Stimulated activated CD4-positive, alpha-beta T cell treated with anti-CD3 and anti-CD28 coated beads, Interleukin-4, amount 100 ng/mL, for 48 hours (primary cell): ENCODE measurements at regions not wholly inside any gene's neighbourhood (a gene's known extent, or its start where the extent isn't known, plus 50 kb on each side); places are given as distances from the start of the nearest gene placed in this dataset.
A peak's percentile ranks its signal among the peaks of the same experiment; 100 is the strongest.
"Not testable (repeated sequence)": the region's sequence is repeated elsewhere in the genome, so short reads cannot be mapped to it uniquely, and the experiment has no call there.

Source experiments
- DNase-seq, 2 donors: peaks; one replicate each; pipeline ENCODE4 v3.0.0-alpha.2; 2020; ENCODE audit warnings: low read depth in 2 of 2

DNA sequence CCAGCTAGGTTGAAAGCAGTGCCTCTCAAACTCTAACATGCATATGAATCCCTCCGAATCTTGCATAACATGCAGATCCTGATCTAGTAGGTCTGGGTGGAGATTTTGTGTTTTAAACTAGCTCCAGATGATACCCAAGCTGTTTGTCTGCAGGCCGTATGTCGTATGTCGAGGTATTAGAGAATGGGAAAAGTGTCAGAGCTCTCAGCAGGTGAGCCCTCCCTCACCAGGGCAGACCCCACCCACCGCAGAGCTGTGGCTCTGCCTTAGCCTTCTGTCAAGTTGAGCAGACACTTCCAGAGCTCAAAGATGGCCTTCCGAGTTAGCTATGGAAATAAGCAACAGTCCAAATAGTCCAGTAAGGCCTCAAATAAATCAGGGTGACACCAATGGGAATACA is 83.2 kb upstream of the MAP3K1 start:
- no peak for DNase-seq

DNA sequence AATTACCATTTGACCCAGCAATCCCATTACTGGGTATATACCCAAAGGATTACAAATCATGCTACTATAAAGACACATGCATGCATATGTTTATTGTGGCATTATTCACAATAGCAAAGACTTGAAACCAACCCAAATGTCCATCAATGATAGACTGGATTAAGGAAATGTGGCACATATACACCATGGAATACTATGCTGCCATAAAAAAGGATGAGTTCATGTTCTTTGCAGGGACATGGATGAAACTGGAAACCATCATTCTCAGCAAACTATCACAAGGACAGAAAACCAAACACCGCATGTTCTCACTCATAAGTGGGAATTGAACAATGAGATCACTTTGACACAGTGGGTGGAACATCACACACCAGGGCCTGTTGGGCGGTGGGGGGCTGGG is 83.9 kb upstream of the MAP3K1 start:
- not testable (repeated sequence) for DNase-seq

DNA sequence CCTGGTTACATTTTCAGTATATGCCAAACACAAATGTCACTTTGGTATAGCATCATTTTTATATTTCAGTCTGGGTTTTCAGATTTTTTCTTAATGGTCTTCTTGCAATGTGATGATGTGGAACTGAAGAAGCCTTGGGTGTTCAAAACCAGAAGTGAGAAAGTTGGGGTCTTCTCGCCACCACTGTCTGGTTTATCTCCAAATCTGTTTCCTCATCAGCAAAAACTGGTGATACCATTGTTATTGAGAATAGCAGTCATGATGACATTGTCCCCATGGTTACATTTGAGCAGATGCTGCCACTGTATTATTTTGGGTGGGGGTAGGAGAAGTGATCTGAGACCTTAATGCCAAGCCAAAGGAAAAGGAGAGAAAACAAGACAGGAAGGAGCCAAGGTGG is 85.9 kb upstream of the MAP3K1 start:
- no peak for DNase-seq

DNA sequence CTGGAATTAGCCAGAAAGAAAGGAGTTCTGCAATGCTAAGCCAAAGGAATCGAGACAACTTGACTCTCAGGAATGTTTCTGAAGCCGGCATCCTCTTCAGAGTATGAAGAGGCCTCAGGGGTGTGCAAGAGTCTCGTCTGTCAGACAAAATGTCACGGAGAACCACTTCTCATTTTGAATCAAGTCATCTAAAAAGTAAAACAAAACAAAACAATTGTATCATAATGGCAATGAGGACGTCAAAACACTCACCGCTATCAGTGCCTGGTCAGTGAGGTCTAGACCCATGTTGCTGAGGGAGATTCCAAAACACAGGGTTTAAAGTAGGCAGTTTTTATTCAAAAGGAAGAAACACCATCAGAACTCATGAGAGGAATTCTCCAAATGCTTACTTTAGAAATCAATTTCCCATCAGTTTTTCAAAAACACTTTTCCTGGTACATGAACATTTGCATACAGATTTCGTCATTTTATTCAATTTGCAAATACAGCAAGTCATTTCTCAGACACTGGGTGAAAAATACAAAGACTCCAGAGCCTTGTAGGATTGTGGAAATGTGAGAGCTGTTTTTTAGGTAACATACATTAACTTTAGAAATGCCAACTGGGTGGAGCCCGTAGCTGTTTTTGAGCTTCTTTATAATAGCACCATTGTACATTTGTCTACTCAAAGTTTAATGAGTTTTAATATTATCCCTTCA is 89.5 kb upstream of the MAP3K1 start:
- no peak for DNase-seq

DNA sequence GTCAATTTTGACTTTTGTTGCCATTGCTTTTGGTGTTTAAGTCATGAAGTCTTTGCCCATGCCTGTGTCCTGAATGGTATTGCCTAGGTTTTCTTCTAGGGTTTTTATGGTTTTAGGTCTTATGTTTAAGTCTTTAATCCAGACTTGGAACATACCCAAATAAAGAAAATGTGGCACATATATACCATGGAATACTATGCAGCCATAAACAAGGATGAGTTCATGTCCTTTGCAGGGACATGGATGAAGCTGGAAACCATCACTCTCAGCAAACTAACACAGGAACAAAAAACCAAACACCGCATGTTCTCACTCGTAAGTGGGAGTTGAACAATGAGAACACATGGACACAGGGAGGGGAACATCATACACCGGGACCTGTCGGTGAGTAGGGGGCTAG is 90.5 kb upstream of the MAP3K1 start:
- not testable (repeated sequence) for DNase-seq

DNA sequence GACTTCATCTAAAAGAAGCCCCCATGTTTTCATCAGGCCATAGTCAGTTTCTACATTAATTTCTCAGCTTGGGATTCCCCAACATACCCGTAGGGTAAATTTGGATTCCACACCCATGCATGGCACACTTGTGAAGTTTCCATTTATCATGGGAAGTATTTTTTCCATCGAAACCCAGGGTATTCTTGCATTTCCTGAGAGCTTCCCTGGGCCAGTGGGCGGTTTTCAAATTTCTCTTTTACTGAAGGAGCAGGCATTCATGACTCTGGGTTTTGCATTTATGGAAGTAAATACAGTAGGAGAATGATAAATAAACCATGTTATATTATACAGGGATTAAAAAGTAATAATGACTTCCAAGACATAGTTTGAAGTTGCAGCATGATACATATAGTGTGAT is 93.0 kb upstream of the MAP3K1 start:
- no peak for DNase-seq

DNA sequence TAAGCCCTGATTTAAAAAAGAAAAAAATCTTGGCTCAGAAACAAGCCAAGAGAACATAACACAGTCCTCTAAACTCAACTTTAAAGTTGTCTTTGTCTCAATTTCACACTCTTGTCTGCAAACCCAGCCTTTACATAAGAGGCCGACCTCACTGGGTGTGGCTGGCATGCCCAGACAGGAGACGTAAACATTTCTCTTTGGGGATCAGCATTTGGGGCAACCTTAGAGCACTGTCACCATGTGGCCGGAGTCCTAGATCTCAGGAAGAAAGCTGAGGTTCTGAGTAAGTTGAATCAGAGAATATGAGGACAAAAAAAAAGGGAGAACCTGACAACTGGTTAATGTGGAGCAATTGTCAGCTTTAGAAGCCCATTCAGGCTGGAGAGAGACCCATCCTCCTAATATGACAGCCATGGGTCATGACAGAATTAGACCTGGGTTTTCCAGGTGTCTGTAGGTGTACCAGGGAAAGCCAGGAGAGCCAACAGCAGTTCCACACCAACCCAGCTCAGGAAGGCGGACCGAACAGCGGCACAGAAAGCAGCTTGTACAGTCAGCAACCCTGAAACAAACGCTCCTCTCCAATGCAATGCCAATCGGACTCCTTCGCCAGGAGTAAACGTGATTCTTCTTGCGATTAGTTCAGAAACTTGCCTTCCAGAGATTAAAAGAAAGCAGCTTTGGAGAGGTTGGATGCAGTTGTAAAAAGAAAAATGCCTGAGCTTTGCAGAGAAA is 97.9 kb upstream of the MAP3K1 start:
- DNase-seq = no peak

DNA sequence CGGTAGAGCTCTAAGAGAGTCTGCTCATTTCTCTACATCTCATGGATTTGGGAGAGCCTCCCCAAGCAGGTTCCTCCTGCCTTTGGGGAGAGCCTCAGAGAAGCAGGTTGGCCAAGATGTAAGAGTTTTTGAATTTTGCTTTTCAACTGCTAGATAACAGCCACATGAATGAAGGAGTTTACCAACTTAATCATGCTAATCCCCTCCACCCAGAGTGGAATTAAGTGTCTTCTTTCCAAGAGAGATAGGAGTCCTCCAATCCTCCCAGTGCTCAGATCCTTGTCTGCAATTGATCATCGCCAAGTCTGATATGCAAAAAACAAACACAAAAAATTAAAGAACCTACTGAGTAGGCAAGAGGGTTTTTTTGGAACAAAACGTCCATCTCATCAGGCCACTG is 99.4 kb upstream of the MAP3K1 start:
- DNase-seq = no peak

DNA sequence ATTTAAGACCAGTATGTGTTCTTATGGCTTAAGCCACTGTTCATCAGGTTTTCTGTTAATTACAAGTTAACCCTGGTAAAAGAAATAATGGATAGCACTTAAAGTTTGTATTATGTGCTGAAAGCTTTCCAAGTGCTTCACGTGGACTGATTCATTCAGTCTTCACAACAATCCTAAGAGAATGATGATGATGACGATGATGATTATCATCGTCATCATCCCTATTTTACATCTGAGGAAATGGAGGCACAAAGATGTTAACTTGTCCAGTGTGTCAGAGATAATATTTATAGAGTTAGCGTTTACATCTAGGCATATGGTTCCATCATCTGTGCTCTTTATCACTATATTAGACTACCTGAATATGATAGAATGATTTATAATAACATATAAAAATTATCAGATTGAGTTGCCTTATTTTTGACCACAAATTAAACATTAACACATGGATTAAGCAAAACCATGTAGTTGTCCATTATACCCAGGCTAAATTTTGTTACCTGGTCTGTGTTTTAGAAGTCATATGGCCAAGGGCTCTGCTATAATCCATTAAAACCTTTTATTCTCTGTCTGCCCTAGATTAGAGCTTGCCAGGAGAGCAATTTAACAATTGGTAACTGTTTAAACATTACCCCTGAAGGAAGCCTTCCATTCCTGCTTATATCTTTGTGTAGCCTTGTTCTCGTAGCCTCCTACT is 102.3 kb upstream of the MAP3K1 start:
- no peak for DNase-seq

DNA sequence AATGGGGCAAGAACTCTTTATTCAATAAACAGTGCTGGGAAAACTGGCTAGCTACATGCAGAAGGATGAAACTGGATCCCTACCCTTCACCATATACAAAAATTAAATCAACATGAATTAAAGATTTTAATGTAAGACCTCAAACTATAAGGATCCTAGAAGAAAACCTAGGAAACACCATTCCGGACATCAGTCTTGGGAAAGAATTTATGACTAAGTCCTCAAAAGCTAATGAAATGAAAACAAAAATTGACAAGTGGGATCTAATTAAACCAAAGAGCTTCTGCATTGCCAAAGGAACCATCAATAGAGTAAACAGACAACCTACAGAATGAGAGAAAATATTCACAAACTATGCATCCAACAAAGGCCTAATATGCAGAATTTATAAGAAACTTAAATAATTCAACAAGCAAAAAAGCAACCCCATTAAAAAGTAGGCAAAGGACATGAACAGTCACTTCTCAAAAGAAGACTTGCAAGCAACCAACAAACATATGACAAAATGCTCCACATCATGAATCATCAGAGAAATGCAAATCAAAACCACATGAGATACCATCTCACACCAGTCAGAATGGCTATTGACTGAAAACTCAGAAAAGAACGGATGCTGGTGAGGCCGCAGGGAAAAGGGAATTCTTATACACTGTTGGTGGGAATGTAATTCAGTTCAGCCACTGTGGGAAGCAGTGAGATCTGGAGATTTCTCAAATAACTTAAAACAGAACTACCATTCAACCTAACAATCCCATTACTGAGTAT is 104.3 kb upstream of the MAP3K1 start:
- DNase-seq = no peak

DNA sequence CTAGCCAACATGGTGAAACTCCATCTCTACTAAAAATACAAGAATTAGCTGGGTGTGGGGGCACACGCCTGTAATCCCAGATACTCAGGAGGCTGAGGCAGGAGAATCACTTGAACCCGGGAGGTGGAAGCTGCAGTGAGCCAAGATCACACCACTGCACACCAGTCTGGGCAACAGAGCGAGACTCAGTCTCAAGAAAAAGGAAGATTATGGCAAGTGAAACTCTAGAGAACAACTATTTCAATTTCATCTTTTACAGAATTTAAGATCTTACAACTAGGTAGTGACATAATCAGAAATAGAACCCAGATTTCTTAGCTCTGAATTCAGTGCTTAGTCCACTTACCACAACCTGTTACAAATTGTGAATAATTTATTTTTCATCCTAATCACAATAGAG is 108.8 kb upstream of the MAP3K1 start:
- no peak for DNase-seq

DNA sequence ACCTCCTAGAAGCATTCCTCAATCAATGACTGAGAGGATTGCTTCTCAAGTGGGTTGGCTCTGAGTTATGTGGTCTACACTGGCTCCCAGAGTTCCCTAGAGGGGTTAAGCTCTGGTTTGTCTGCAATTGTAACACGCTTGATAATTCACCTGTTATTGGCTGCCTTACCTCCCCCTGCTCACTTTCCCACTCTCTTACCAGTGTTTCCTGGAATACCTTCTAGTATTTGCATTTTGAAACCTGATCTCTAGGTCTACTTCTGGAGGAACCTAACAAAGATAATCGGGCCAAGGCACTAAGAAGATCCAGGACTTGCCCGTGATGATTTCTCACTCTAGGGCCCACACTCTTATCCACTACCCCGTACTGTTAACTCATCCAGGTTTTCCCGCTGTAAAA is 110.1 kb upstream of the MAP3K1 start:
- DNase-seq = no peak

DNA sequence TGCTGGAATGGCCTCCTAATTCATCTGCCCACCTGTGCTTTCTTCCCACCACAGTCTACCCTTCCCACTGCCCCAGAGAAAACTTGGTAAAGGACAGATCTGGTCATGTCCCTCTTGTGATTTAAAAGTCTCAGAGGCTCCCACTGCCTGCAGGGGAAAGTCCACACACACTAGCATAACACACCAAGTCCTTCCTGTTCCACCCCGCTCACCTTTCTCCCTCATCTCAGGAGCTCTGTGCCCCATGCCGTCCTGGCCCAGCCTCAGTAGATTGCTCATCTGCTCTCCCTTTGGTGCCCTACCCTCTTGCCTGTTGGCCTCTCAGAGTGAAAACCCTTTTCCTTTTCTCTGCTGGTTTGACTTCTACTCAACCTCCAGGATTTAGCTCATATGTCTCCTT is 111.4 kb upstream of the MAP3K1 start:
- no peak for DNase-seq

DNA sequence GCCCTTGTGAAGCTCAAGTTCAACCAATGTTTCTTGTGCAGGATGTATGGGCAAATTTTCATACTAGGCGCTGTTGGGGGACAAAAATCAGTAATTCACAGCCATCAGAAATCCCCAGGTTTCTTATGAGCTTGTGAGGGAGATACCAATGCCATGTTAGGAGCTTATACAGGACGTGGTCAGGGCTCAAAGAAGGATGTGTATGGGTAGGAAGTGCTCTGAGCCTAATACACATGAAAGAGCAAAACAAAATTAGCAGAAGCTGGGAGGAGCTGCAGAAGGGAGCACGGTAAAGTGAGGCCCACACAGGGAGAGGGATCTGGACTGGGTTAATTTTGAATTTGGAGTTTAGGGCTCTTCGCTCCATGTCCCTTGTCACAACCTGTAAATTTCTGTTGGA is 114.6 kb upstream of the MAP3K1 start:
- no peak for DNase-seq

DNA sequence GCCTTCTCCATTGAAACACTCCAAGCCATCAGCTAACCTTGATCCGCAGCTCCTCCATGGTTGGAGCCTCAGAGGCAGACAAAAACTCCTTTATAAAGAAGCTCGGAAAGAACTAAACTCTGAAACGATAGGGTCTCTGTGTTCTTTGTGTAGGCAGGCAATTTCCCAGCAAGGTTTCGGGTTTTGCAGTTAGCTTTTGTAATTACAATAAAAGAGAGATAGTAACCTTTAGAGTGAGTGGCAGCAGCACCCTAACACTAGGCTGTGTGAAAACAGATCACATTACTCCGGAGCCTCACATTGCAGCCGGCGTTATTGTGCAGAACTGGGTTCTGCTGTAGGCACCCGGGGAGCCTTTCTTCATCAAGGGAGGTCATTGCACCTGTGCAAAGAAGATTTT is 115.8 kb upstream of the MAP3K1 start:
- DNase-seq = no peak

DNA sequence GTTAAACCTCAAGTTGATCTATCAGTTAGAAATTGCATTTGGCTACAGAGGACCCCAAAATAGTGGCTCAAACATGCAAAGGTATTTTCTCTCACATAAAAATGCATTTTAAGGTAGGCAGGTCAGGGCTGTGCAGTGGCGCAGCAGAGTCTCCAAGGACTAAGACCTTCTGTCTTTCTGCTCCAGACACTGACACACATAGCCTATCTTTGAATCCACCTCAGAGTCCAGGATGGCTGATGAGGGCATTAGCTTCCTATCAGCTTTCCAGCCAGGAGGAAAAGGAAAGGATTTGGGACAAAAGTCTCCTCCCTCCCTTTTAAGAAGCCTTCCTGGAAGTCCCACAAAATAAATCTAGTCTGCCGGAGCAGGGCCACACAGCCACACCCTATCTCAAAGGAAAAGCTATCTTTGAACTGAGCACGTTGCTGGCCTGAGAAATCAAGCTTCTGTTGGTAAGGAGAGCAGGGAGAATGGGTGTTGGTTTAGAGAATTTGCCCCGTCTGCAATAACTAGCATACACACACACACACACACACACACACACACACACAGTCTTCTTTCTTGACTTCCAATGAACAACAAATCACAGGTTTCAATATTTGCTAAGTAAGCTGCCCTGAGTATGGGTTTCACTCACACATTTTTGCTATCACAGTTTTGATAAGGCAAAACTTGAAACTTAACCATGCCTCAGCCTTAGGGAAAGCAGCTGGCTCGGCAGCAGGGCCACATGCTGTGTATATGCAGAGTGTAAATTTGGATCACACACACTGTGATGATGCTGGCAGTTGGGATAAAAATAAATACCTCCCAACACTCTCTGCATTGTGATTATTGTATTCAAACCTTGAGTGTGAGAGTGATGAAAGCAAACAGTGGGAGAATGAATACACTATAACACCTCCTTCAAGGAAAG is 116.6 kb upstream of the MAP3K1 start:
- peak in 1 of 2 donors; percentile 16 for DNase-seq

DNA sequence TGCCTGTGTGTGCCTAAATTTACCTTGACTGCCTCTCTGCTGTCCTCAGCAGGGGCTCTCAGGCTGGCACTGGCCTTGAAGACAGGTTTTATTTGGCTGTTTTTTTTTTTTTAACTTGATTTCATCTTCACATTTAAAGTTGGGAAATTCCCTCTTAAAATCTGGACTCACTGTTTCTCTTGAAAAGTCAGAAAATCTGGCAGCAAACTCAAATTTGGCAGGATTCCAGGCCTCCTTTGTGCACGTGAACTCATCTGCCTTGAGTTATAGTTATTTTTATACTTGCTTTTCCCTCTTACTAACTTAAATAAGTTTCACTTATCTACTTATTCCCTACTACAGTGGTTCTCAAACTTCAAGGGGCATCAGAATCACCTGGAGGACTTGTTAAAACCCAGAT is 118.4 kb upstream of the MAP3K1 start:
- DNase-seq = no peak

DNA sequence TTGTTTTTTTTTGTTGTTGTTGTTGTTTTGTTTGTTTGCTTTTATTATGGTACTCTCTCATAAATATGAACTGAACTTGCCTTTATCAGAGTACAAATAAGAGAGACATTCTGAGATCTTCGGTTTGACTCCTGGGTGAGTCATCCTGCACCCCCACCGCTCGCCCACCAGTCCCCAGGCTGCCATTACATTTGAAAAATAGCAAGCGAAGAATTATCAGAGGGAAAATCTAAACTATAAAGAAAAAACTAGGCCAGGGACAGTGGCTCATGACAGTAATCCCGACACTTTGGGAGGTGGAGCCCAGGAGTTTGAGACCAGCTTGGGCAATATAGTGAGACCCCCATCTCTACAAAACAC is 122.1 kb upstream of the MAP3K1 start:
- peak; percentile 25 to 39 for DNase-seq

DNA sequence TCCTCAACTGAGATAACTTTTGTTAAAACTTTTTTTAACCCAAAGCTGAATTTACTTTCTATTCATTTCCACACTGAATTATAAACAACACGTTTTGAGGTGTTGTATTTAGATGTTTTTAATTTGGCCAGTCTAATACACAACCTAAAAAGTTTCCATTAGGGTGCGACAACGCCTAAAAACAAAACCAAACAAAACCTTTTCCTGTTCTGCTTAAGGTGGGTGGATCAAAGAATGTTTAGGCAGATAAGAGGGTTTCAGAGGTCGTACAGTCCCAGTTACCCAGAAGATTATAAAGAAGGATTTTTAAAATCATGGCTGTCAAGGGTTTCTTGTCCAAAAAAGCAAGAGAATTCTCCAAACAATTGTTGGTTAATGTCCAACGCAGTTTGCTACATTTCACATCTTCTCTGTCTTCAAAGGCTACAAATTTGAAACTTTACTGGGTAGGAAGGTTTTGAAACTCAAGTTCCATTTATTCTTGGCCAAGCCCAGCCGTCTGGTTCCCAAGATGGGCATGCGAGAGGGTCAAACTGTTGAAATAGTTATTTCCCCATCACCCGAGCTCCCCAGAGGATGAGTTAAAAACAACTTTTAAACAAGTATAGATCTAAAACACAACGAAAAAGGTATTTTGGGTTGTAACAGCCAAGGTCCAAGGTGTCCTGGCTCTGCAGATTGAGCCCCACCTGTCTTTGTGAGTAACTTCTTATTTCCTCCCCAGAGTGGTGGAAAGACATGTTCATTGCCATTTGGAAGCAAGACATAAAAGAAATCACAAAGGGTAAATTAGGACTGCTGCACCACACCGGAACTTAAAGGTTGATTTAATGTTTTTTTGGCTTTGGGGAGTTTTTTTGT is 122.8 kb upstream of the MAP3K1 start:
- no peak for DNase-seq

DNA sequence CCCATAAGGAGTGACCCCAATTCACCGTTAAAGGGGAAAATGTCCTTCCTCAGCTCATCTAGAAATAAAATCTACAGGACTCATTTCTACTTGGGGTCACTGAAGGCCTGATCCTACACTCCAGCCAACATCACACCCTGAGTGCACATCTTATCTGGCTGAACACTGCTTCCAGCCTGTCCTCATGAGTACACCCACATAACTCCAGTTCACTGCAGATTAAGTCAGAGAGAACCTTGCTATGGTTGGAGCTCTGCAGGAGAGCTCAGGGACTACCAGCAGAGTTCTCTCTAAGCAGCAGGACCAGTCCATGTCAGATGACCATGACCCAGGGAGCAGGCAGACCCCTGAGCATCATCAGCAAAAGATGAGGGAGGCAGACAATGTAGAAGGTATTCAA is 126.9 kb upstream of the MAP3K1 start:
- DNase-seq = no peak
